ENCODE measurements at regions not wholly inside any gene's neighbourhood (a gene's known extent, or its start where the extent isn't known, plus 50 kb on each side); places are given as distances from the start of the nearest gene placed in this dataset.

GRCh38 chr6:138038142-138038870 lies 68.9 kb downstream of the PERP start:
- intact Hi-C loops (cut with micrococcal nuclease; ENCODE audit: unreplicated experiment), result no loop called here
- BruUV-seq (replicated peaks), result no TSS peak
- H3K9me3 ChIP-seq (ENCODE audit: low read length), result no peaks in the 10 kb centered on the region
- H3K4me2 ChIP-seq (ENCODE audit: low read depth, low read length), result no peak overlapping the region
- no peaks in the 10 kb centered on the region for H3K36me3 ChIP-seq (replicated peaks in 1 of 2; ENCODE audit: control insufficient read depth in 1 of 2, insufficient read depth in 2 of 2, low read length in 2 of 2)
- TF ChIP-seq PTBP1 (IDR thresholded peaks at IDR 0.05; ENCODE audit: low read depth, low read length, poor library complexity, severe bottlenecking) (no peak), SYNCRIP (IDR thresholded peaks at IDR 0.05; ENCODE audit: insufficient read depth, low read depth, low read length) (no peak), SP4 (CRISPR knock-in tag; IDR thresholded peaks at IDR 0.05) (no peak), XRCC5 (optimal IDR thresholded peaks at IDR 0.05; ENCODE audit: low read length) (no peak), SOX5 (CRISPR knock-in tag; IDR thresholded peaks at IDR 0.05; ENCODE audit: borderline replicate concordance) (no peak), GLMP (CRISPR knock-in tag; IDR thresholded peaks at IDR 0.05; ENCODE audit: borderline replicate concordance) (no peak), ERF (CRISPR knock-in tag; IDR thresholded peaks at IDR 0.05) (no peak), NFAT5 (CRISPR knock-in tag; IDR thresholded peaks at IDR 0.05) (no peak)
- no peaks in the 10 kb centered on the region for H4K20me1 ChIP-seq (ENCODE audit: insufficient read depth, low read length)
- no peaks in the 10 kb centered on the region for H3K79me2 ChIP-seq (ENCODE audit: insufficient read depth, low read length)
- H3K9ac ChIP-seq (ENCODE audit: insufficient read depth, low read depth, low read length), result no peak overlapping the region
- POLR2A ChIA-PET, result no interaction called here
- 67% methylated on average over 7 of the region's 7 CpGs for whole genome bisulfite sequencing (ENCODE audit: low lambda C conversion rate)
- CTCF ChIA-PET (ENCODE audit: low intra/inter-chr PET ratio, low total read pairs), result no interaction called here
- no peak overlapping the region for H3K4me3 ChIP-seq (replicated peaks in 1 of 3; ENCODE audit: insufficient read depth in 1 of 3, low read depth in 2 of 3, low read length in 3 of 3)
- DNase-seq (ENCODE audit: low spot score), result no peak
- 0 out of 5 replicates have a peak, but pooled peaks cover 0 to 3% of the 10 kb centered on the region in 2 experiments for H3K27me3 ChIP-seq (ENCODE audit: control insufficient read depth in 1 of 2, insufficient read depth in 2 of 2, low read length in 2 of 2)
- no peak for FAIRE-seq
- no peak overlapping the region for H3K27ac ChIP-seq (ENCODE audit: extremely low read length, insufficient read depth, low read length)
- ATAC-seq, result no peak
- H2AFZ ChIP-seq (ENCODE audit: low read length), result no peak overlapping the region
- in situ Hi-C loops (cut with HindIII; ENCODE audit: extremely low pct_ligation_motif_present, low pct_unique_long_range_greater_than_20kb), result no loop called here
- H3K4me1 ChIP-seq (ENCODE audit: insufficient read depth, low read length), result peaks cover 18% of the 10 kb centered on the region
